Left renal cortex interstitium (tissue), 4 donors: ENCODE measurements at regions not wholly inside any gene's neighbourhood (a gene's known extent, or its start where the extent isn't known, plus 50 kb on each side); places are given as distances from the start of the nearest gene placed in this dataset.
"Not testable (repeated sequence)": the region's sequence is repeated elsewhere in the genome, so short reads cannot be mapped to it uniquely, and the experiment has no call there.

Experiments used
- DNase-seq, 4 donors: peaks; one replicate each; pipeline ENCODE4 v3.0.0-alpha.2; 2013; ENCODE audit warnings: low read depth in 4 of 4, low spot score in 2 of 4, missing footprints in 1 of 4

DNA sequence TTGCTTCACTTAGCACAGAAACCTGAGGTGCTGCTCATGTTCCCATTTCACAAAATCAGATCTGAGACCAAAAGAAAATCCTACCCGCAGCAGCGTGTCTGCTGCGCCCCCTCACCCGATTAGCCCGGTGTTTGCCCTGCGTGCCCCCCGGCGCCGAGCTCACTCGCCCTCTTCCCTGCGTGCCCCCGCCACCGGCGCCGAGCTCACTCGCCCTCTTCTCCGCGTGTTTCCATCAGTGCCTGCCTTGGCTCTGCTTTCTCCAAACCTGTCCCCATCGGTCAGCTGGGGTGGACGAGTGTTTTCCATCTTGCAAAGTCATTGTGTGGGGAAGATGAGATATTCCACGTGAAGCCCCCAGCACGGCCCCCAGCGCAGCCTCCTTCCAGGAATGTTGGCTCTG is 225.3 kb upstream of the PITRM1 start:
- no peak for DNase-seq

DNA sequence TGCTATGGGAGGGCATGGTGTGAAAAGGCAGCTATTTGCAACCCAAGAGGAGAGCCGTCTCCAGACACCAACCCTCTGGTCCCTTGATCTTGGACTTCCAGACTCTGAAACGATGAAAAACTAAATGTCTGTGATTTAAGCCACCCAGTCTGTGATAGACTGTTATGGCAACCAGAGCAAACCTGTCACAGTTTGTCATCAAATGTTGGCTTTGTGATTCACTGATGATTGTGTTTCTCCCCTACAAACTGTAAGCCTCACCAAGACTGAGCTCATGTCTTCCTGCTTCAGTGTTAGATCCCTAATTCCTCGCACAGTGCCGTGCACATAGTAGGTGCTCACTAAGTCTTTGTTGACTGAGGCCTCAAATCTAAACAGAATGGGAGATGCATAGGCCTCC is 224.6 kb upstream of the PITRM1 start:
- DNase-seq = no peak

DNA sequence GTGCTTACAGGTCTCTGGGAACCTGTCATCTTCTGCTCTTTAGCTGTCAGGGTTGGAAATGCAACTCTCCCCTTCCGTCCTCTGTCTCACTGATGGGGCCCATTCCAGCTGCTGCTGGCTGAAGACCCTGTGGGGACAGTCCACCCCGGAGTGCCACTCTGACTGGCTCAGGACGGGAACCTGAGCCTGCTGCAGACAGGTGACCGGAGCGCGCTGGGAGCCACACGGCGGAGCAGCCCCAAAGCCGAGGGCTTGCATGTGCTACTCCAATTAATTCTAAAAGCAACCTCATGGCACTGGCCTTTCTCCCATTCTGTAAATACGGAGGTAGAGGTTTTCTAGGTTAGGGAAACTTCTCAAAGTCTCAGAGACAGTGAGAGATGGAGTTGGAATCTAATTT is 223.5 kb upstream of the PITRM1 start:
- no peak for DNase-seq

DNA sequence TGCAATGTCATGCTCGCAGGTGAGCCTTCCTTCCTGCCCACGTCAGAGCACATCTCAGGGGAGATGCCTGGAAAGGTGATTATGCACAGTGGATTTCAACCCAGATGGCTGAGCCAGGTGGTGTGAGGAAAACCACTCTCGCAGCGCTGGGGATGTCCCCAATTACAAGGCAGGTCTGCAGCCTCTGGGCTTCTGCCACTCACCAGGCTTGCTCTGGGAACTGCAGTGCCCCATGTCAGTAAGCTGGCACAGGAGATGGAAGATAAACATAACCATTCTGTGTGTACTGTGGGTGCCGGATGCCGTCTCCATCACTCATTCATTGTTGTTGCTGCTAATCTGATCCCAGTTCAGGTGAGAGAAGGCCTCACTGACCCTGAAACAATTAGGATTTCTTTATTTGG is 222.9 kb upstream of the PITRM1 start:
- no peak for DNase-seq

DNA sequence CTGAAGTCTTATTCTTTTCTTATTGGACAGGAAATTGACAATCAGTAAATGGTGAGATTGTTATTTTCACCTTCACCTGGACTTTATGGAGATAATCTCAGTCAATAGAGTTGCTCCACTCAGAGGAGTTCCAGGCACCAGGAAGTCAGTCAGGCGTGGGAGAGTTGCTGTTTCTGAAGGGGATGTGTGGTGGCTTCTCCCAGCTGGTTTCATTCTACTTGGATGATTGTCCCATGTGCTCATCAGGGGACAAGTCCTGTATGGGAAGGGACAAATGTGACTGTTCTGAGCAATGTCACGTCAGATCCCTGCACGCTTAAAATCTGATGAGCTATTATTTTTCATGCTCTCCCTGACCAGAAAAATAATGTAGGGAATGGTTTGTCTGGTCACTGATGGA is 222.5 kb upstream of the PITRM1 start:
- DNase-seq = no peak

DNA sequence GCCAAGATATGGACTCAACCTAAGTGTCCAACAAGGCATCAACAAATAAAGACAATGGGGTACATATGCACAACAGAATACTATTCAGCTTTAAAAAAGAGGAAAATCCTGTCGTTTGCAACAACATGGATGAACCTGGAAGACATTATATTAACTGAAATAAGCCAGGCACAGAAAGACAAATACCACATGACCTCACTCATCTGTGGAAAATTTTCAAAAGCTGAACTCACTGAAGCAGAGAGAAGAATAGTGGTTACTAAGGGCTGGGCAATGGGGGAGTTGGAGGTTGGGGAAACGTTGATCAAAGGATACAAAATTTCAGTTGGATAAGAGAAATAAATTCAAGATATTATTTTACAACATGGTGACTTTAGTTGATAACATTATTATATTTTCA is 221.4 kb upstream of the PITRM1 start:
- DNase-seq = no peak

DNA sequence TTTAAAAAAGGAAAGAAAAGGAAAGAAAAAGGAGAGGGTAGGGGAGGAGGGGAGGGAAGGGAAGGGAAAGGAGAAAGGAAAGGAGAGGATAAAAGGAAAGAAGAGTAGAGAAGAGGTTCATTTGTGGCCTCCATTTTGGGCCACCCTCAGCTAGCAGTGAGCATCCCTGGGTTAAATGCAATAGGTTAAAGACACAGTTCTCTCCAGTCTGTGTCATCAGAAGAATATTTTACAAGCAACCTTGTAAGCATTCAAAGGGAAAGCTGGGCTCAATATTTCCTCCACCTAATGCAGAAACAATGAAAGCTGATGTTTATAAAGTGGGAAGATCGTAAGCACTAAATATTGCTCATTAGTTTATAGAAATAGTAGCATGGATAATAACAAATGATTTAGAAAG is 219.1 kb upstream of the PITRM1 start:
- DNase-seq = no peak

DNA sequence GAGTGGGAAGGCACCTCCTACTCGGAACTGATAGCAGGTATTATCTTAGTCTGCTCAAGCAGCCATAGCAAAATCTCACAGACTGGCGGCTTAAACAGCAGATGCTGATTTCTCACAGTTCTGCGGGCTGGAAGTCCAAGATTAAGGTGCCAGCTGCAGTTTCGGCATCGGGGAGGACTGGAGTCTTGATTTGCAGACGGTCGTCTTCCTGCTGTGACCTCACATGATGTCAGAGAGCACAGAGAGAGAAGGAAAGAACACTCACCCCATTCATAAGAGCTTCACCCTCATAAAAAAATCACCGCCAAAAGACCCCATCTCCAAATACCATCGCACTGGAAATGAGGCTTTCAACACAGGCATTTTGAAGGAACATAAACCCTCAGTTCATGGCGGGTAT is 216.5 kb upstream of the PITRM1 start:
- DNase-seq = no peak

DNA sequence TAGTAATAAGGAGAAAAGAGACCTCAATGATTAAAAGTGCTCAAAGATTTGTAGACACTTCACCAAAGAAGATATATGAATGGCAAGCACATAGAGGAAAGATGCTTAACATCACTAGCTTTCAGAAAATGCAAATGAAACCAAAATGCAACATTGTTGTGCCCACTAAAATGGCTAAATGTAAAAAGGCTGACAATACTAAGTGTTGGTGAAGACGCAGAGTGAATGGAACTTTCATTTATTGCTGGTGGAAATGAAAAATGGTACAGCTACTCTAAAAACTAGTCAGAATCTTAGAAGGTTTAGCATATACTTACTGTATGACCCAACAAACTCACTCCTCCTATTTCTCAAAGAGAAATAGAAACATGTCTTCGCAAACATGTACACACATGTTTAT is 212.9 kb upstream of the PITRM1 start:
- no peak for DNase-seq

DNA sequence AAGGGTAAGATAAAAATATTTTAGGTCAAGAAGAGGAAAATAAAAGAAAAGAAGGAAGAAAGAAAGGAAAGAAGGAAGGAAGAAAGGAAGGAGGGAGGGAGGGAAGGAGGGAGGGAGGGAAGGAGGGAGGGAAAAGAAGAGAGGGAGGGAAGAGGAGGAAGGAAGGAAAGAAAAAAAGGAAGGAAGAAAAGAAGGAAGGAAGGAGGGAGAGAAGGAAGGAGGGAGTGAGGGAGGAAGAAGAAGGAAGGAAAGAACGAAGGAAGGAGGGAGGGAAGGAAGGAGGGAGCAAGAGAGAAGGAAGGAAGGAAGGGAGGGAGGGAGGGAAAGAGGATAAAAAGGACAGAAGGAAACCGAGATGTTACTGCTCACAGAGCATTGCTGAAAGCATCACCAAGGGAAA is 209.5 kb upstream of the PITRM1 start:
- DNase-seq = no peak

DNA sequence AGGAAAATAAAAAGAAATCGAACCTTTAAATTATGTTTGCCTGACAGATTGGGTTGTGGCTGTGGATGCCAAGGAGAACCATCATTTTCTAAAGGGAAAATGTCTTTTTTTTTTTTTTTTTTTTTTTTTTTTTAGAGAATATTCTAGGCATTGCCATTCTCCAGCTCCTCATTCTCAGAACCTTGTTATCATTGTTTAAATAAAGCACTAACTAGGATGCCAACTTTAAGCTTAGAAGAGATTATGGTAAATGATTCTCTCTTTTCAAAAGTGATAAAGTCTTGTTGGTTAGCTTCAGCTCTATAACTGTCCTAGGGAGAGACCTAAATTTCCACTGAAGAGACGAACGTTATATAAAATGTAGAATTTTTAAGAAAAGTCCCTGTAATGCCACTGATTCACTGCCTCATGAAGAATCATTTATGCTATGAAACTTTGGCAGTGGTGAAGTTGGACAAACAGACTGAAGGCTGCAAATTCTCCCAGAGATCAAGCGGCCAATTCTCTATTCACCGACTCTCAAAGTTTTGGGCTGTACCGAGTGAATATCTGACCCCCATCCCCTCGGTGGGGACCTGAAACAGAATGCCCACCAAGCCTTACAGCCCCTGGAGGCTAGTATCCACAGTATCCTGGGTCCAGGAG is 207.9 kb upstream of the PITRM1 start:
- no peak for DNase-seq

DNA sequence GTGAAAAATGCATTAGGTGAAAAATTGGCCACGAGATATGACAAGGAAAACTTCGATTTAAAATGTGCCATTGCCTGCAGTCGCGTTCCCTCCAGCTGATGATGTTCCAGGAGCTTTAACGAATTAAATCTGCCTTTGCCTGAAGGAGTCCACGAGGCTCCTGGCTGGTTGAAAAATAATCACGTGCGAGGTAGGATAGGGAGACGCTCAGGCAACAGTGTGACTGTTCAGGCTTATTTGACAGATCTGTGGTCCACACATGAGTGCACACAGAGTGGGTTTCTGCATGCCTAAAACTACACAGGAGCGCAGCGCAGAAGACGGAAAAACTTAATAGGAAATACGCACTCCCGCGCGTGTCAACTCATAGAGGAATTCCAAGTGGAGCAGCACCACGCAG is 204.0 kb upstream of the PITRM1 start:
- no peak for DNase-seq

DNA sequence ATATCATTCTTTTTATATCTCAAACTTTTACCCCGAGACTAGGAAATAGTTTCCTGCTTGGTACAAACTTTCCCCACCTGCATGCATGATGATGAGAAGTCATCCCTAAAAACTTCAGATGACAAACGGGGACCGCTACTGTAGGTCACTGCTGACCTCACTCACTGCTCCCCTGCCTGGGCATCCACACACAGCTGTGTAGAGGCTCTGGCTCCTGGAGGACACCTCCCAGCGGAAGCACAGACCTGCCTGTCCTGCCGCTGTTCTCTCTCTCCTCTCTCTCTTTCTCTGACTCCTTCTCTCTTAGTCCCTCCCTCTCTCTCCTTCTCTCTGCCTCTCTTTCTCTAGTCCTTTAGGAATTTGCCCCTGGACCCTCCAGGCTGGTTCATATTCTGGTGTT is 202.9 kb upstream of the PITRM1 start:
- DNase-seq = no peak

DNA sequence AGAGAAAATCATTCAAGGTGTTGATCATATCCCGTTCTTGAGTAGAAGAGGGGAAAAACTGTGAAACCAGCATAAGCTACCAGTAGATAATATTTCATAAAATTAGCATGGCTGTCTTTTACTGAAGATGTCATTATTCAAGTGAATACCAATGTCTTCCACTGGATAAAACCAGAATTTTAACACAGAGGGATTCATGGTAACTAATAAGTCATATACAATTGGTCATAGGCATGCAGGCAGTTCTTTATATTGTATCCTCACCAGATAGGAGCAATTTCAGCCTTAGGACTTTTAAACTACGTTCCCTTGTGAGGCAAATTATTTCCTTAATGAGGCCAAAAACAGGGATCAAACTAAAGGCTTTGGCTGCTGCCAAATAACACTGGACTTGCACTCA is 202.3 kb upstream of the PITRM1 start:
- DNase-seq = no peak

DNA sequence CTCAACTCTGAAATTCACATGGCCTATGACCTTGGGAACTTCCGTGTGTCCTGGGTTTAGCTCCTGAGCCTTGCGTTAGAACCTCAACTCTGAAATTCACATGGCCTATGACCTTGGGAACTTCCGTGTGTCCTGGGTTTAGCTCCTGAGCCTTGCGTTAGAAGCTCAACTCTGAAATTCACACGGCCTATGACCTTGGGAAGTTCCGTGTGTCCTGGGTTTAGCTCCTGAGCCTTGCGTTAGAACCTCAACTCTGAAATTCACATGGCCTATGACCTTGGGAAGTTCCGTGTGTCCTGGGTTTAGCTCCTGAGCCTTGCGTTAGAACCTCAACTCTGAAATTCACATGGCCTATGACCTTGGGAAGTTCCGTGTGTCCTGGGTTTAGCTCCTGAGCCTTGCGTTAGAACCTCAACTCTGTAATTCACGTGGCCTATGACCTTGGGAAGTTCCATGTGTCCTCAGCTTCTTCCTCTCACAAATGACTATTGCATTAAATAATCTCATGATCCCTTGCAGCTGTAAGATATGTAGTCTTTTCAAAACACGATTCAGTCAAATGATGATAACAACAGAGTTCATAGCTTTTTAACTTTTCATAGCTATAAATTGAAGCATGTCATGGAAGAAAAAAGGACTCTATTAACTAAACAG is 200.9 kb upstream of the PITRM1 start:
- not testable (repeated sequence) for DNase-seq

DNA sequence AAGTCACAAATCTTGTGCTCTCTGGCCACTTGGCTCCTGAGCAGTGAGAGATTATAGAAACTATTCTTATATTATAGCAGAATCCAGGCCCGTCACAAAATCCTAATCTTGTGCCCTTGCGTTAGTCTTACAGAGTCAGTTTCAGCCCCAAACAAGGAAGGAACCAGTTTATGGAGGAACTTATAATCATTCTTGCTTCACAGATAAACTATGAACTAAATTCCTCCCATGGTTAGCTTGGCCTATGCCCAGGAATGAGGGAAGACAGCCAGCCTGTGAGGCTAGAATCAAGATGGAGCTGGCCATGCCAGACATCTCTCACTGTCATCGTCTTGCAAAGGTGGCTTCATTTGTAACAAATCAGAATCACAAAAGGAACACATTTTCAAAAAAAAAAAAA is 199.7 kb upstream of the PITRM1 start:
- DNase-seq = no peak

DNA sequence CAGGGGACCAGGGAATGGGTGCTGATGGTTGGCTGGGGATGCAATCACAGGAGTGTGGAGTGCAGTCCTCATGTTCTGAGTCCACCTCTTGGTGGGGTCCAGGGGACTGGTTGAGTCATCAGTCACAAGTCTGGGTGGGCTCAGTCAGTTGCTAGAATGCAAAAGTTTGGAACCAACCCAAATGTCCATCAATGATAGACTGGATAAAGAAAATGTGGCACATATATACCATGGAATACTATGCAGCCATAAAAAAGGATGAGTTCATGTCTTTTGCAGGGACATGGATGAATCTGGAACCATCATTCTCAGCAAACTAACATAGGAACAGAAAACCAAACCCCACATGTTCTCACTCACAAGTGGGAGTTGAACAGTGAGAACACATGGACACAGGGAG is 199.0 kb upstream of the PITRM1 start:
- not testable (repeated sequence) for DNase-seq

DNA sequence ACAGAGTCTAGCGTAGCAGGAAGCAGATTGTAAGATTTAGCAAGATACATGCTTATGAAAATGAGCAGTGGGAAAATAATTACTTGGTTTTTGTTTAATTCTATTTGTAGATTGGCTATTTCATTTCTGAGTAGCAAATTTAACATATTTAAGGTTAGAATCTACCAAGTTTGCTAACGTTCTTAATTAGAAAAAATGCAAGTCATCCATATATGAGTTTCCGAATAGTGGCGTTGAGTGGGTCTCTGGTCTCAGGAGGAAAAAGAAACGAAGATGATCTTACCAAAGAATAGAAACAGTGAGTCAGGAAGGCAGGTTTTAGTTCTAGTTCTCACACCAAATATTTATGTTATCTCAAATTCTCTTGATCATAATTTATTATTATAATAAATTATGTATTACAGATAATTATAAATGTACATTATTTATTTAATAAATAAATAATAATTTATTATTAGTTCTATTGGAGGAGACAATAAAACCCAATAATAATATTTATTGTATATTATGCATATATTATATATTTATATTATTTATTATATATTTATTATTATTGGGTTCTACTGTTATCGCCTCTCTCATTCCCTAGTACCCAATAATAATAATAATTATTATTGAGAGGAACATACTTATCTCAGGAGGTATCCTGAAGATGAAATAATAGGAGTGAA is 194.3 kb upstream of the PITRM1 start:
- no peak for DNase-seq

DNA sequence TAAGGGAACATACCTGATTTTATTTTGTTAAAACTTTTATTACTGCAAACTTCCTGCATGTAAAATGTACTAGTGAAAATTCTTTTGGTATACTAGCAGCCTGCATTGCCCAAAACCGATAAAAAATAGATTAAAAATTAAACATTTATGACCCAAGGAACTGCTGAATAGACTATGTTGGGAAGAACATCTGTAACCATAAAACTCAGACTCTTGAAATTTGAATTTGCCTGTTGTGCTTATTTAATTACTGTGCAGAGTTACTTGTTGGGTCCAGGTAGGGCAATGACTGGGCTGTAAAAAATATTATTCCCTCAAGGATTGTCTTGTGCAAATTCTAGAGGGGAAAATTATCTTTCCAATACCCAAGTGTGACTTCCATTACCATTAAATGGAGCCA is 193.5 kb upstream of the PITRM1 start:
- DNase-seq = no peak

DNA sequence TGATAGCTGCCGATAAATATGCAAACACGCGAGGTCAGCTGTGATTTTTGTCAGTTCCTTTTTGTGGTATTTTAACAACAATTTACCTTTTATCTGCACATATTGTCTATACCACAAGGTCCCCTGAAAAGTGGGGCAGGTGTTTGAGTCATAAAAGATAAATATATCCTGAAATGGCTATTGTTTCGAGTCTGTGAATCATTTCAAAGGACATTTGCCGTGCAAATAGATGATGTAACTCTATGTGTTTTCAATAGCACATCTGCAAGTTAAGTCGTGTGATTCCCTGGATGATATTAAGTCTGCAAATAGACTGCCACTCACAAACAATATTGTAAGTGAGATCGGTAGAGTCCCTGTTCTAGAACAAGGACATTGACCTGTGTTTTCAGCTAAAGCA is 193.0 kb upstream of the PITRM1 start:
- no peak for DNase-seq

DNA sequence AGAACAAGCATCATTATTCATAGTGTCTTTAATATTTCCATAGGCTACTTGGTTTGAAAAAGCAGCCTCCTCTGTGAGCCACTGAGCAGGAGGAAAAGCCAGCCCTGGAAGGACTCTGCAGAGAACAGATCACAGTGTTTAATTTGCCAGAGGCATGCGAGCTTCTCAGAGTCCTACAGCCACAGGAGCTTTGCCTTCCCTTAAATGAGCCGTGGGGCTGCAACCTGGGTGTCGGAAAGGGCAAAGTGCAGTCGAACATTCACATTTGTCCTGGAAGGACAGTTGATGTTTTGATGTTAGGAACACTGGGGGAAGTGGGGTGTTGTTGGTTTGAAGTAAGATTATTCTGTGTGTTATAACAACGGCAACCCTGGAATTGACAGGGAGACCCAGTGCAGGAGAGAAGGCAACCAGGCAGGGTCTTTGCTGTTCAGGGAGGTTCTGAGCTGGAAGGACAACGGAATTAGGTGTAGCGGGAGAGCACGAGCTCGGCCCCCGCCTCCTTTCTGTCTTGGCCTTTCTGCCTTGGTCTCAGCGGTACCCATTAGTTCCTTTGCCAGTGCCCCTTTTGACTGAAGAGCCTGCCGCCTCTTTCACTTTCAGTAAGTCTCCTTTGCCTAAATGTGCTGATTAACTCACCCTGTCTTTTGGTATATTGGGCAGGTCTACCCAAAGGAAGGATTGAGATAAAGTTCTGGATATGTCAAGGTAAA is 192.3 kb upstream of the PITRM1 start:
- no peak for DNase-seq
